Neural crest cell (in vitro differentiated cells): ENCODE measurements at regions not wholly inside any gene's neighbourhood (a gene's known extent, or its start where the extent isn't known, plus 50 kb on each side); places are given as distances from the start of the nearest gene placed in this dataset.
A peak's percentile ranks its signal among the peaks of the same experiment; 100 is the strongest.

Source experiments
- DNase-seq: peaks from one replicate; pipeline ENCODE4 v3.0.0; 2021; ENCODE audit warnings: low read depth, mixed read lengths, low spot score
- H3K27ac Mint-ChIP-seq: one replicate; pipeline ENCODE4 v1.8.0; 2021; ENCODE audit warnings: mild to moderate bottlenecking, mixed read lengths; ENCODE audit not compliant: unreplicated experiment
- H3K27me3 Mint-ChIP-seq: 2 replicates; pipeline ENCODE4 v1.8.0; 2021; ENCODE audit warnings: low read depth, mild to moderate bottlenecking, mixed read lengths
- H3K36me3 Mint-ChIP-seq: 2 replicates; pipeline ENCODE4 v1.8.0; 2021; ENCODE audit warnings: low read depth, mild to moderate bottlenecking, mixed read lengths
- H3K4me1 Mint-ChIP-seq: 2 replicates; pipeline ENCODE4 v1.8.0; 2021; ENCODE audit warnings: mixed read lengths
- H3K4me3 Mint-ChIP-seq: one replicate; pipeline ENCODE4 v1.8.0; 2021; ENCODE audit warnings: mild to moderate bottlenecking, mixed read lengths
- H3K9me3 Mint-ChIP-seq: 2 replicates; pipeline ENCODE4 v1.8.0; 2021; ENCODE audit warnings: mixed read lengths
- CTCF ChIP-seq: fragments of 200-600 bp; sonication (generic); conservative IDR thresholded peaks from 2 replicates; pipeline ENCODE4 v1.5.0; 2021; ENCODE audit warnings: antibody characterized with exemption, mild to moderate bottlenecking

- H3K36me3 Mint-ChIP-seq, result no peaks in the 10 kb centered on the region
- H3K27ac Mint-ChIP-seq, result no peak overlapping the region
- no peaks in the 10 kb centered on the region for H3K9me3 Mint-ChIP-seq
- peak; percentile 45 for DNase-seq
- H3K4me3 Mint-ChIP-seq, result no peak overlapping the region
- H3K27me3 Mint-ChIP-seq, result peaks cover 14% of the 10 kb centered on the region
- peak; percentile 68 for TF ChIP-seq CTCF
- H3K4me1 Mint-ChIP-seq, result no peaks in the 10 kb centered on the region
Observed at GRCh38 chr16:9297437-9298113, 206.1 kb downstream of the HAPSTR1 start.

GRCh38 chr16:9300252-9300651, 208.8 kb downstream of the HAPSTR1 start:
- no peak overlapping the region for H3K27ac Mint-ChIP-seq
- H3K36me3 Mint-ChIP-seq, result no peaks in the 10 kb centered on the region
- H3K27me3 Mint-ChIP-seq, result peaks cover 23% of the 10 kb centered on the region
- no peak for TF ChIP-seq CTCF
- H3K9me3 Mint-ChIP-seq, result no peaks in the 10 kb centered on the region
- H3K4me3 Mint-ChIP-seq, result no peak overlapping the region
- DNase-seq, result no peak
- H3K4me1 Mint-ChIP-seq, result no peaks in the 10 kb centered on the region

- H3K4me1 Mint-ChIP-seq, result no peaks in the 10 kb centered on the region
- H3K4me3 Mint-ChIP-seq, result no peak overlapping the region
- no peaks in the 10 kb centered on the region for H3K36me3 Mint-ChIP-seq
- TF ChIP-seq CTCF, result no peak
- no peak overlapping the region for H3K27ac Mint-ChIP-seq
- peaks cover 26% of the 10 kb centered on the region for H3K27me3 Mint-ChIP-seq
- no peaks in the 10 kb centered on the region for H3K9me3 Mint-ChIP-seq
- DNase-seq, result no peak
Observed at GRCh38 chr16:9302072-9302471, 210.6 kb downstream of the HAPSTR1 start.

GRCh38 chr16:9306753-9307152, 215.3 kb downstream of the HAPSTR1 start:
- H3K4me3 Mint-ChIP-seq, result no peak overlapping the region
- no peak overlapping the region for H3K27ac Mint-ChIP-seq
- TF ChIP-seq CTCF, result no peak
- H3K27me3 Mint-ChIP-seq, result peaks cover 48% of the 10 kb centered on the region
- H3K4me1 Mint-ChIP-seq, result peaks cover 11% of the 10 kb centered on the region
- no peaks in the 10 kb centered on the region for H3K9me3 Mint-ChIP-seq
- no peak for DNase-seq
- no peaks in the 10 kb centered on the region for H3K36me3 Mint-ChIP-seq

GRCh38 chr16:9307446-9307845, 216.0 kb downstream of the HAPSTR1 start:
- Mint-ChIP-seq H3K36me3 (no peaks in the 10 kb centered on the region), H3K9me3 (no peaks in the 10 kb centered on the region), H3K27me3 (peaks cover 48% of the 10 kb centered on the region), H3K4me1 (peaks cover 11% of the 10 kb centered on the region), H3K4me3 (no peak overlapping the region), H3K27ac (no peak overlapping the region)
- TF ChIP-seq CTCF, result no peak
- DNase-seq, result no peak
